ENCODE measurements at regions not wholly inside any gene's neighbourhood (a gene's known extent, or its start where the extent isn't known, plus 50 kb on each side); places are given as distances from the start of the nearest gene placed in this dataset.

DNA sequence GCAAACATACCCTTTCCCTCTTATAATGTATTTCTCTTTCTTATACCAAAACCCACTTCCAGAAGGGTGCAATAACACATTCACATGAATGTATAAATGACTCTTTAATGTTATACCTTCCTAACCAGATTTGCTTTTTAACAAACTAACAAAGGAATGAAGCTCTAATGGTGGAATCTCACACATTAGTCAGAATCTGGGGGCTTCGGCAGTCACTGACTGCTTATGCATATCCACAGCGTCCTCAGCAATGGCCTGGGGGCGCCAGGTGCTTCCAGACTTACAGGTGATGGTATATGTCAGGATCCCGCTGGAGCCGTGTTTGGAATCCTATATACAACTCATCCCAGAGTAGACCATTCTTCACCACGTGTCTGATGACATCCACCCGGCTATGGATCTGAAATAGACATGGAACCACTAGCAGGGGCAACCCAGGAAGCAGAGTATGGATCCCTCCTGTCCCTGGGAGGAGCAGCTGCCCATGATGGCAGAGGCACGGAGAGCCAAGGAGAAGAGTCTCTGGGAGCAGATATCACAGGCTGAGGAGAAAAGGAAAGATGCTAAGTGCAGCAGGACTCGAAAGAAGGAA lies 150.8 kb upstream of the RIPOR2 start:
- TF ChIP-seq, protein P1, sequence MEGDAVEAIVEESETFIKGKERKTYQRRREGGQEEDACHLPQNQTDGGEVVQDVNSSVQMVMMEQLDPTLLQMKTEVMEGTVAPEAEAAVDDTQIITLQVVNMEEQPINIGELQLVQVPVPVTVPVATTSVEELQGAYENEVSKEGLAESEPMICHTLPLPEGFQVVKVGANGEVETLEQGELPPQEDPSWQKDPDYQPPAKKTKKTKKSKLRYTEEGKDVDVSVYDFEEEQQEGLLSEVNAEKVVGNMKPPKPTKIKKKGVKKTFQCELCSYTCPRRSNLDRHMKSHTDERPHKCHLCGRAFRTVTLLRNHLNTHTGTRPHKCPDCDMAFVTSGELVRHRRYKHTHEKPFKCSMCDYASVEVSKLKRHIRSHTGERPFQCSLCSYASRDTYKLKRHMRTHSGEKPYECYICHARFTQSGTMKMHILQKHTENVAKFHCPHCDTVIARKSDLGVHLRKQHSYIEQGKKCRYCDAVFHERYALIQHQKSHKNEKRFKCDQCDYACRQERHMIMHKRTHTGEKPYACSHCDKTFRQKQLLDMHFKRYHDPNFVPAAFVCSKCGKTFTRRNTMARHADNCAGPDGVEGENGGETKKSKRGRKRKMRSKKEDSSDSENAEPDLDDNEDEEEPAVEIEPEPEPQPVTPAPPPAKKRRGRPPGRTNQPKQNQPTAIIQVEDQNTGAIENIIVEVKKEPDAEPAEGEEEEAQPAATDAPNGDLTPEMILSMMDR (IDR thresholded peaks at IDR 0.05; ENCODE audit: low read depth, low read length), result no peak
- H3K4me3 ChIP-seq (ENCODE audit: low read depth, low read length), result no peak overlapping the region
- H3K36me3 ChIP-seq, result no peaks in the 10 kb centered on the region

DNA sequence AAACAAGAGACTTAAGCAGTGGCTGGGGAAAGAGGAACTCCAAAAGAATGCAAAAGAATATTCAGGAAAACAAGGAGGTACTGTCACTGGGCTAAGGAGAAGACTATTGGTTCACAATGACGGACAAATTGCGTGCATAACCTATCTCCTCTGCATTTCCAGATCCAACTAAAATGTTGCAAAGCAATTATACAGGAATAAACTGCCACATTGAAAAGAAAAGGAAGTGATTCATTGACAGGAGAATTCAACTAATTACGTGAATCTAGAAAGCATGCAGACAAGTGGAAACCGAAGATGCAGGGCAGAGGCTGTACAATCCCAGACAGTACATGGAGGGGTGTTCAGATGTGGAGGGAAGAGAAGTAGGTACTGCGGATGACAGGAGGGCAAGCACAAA lies 152.8 kb upstream of the RIPOR2 start:
- Histone ChIP-seq H3K4me1 (peaks cover 2% of the 10 kb centered on the region; the same call in 1 of the 2 replicates), H3K27me3 (no peaks in the 10 kb centered on the region), H3K36me3 (no peaks in the 10 kb centered on the region), H3K4me3 (ENCODE audit: low read depth, low read length) (no peak overlapping the region), H3K9me3 (no peaks in the 10 kb centered on the region)
- TF ChIP-seq, protein P1 (IDR thresholded peaks at IDR 0.05; ENCODE audit: low read depth, low read length), result no peak
- no peak for DNase-seq

More for the DNA sequence above, 150.8 kb upstream of the RIPOR2 start:
- DNase-seq, result no peak
- H3K4me1 ChIP-seq, result peaks cover 2% of the 10 kb centered on the region; the same call in 1 of the 2 replicates
- no peaks in the 10 kb centered on the region for H3K9me3 ChIP-seq
- H3K27me3 ChIP-seq, result no peaks in the 10 kb centered on the region

DNA sequence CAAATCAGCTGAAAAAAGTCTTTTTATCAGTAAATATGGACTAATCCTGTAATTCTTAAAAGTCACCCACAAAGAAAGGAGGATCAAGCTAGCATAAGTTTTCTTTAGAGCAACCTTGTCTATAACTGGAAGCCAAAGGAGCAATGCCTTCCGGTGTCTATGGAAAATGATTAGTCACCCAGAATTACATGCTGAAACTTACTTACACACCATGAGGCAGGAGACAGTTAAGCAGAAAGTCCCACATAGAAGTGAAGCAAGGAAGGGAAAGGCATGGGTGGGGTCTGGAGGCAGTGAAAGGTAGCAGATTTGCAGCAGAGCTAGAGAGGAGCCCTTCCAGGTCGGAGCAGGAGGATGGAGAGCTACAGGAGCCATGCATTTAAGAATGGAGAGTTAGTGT lies 153.7 kb upstream of the RIPOR2 start:
- H3K9me3 ChIP-seq, result no peaks in the 10 kb centered on the region
- H3K4me1 ChIP-seq, result no peaks in the 10 kb centered on the region
- no peak overlapping the region for H3K4me3 ChIP-seq (ENCODE audit: low read depth, low read length)
- no peaks in the 10 kb centered on the region for H3K27me3 ChIP-seq
- H3K36me3 ChIP-seq, result no peaks in the 10 kb centered on the region
- TF ChIP-seq, protein P1 (IDR thresholded peaks at IDR 0.05; ENCODE audit: low read depth, low read length), result no peak
- no peak for DNase-seq

DNA sequence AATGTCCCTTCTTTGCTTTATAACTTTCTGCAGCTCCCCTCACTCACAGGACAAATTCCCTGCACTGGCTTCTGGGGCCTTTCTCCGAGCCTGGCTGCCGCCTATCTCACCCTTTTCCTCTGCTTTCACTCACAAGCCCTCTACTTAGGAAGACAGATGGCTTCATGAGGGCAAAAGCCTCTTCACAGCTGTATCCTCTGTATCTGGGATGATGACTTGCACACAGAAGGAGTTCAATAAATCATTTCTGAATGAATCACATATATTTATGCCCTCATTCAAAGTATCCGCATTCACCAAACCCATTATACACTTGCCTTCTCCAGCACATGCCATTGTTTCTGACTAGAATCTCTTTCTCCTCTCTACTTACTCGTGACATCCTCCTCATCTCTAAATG lies 159.0 kb upstream of the RIPOR2 start:
- no peak for DNase-seq
- Histone ChIP-seq H3K27me3 (no peaks in the 10 kb centered on the region), H3K4me1 (no peaks in the 10 kb centered on the region), H3K9me3 (no peaks in the 10 kb centered on the region), H3K4me3 (ENCODE audit: low read depth, low read length) (no peak overlapping the region), H3K36me3 (no peaks in the 10 kb centered on the region)
- TF ChIP-seq, protein P1 (IDR thresholded peaks at IDR 0.05; ENCODE audit: low read depth, low read length), result no peak

DNA sequence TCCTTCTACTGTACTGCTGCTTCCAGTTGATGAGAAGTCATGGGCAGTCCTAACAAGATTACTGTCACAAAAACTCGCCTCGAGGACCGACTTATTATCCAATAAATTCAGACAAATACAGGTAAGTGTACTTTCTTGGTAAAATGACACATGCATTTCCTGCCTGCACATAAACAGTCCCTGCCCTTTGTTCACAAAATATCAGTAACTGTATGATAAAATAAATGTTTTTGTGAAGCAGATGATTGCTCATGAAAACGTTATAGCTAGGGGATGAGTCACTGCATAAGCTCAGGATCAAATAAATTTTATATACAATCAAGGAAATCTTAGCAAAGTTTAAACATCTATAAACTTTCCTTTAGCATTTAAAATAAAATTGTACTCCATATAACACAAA lies 164.5 kb upstream of the RIPOR2 start:
- TF ChIP-seq, protein P1 (IDR thresholded peaks at IDR 0.05; ENCODE audit: low read depth, low read length), result no peak
- peaks cover 4% of the 10 kb centered on the region; the same call in 1 of the 2 replicates for H3K4me1 ChIP-seq
- no peaks in the 10 kb centered on the region for H3K27me3 ChIP-seq
- H3K9me3 ChIP-seq, result no peaks in the 10 kb centered on the region
- DNase-seq, result no peak
- no peaks in the 10 kb centered on the region for H3K36me3 ChIP-seq
- no peak overlapping the region for H3K4me3 ChIP-seq (ENCODE audit: low read depth, low read length)

DNA sequence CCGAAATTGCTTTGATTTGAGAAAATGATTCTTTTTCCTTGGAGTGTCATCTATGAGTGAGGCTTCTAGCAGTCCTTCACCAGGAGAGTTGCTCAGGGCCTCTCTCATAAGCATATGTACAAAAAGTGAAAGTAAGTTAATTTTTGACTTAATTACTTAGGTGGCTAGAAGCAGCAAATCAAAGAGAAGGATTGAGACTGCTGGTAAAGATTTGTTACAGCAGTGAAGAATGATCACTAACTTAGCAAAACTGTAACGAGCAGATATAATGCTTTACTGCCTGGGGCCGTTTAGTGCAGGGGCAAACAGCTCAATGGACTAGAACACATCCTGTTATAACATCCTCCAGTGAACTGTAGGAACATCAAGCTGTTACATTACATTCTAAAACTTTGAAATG lies 167.8 kb upstream of the RIPOR2 start:
- H3K9me3 ChIP-seq, result no peaks in the 10 kb centered on the region
- no peaks in the 10 kb centered on the region for H3K27me3 ChIP-seq
- H3K36me3 ChIP-seq, result no peaks in the 10 kb centered on the region
- DNase-seq, result peak; percentile 8
- TF ChIP-seq, protein P1 (IDR thresholded peaks at IDR 0.05; ENCODE audit: low read depth, low read length), result no peak
- H3K4me3 ChIP-seq (ENCODE audit: low read depth, low read length), result no peak overlapping the region
- peaks cover 4% of the 10 kb centered on the region; the same call in 1 of the 2 replicates for H3K4me1 ChIP-seq

Data from BE2C (cell line).